A549 (cell line): ENCODE measurements at regions not wholly inside any gene's neighbourhood (a gene's known extent, or its start where the extent isn't known, plus 50 kb on each side); places are given as distances from the start of the nearest gene placed in this dataset.

Experiments used
- ATAC-seq, 2 experiments: fragments of 200-7000 bp in 1 of 2; fragments of >200 bp in 1 of 2; cut with Nextera tagmentation in 1 of 2; cut with Tn5 transposase in 1 of 2; 3 replicates each; pipeline versions ENCODE4 v1.8.0 to v1.9.1; 2018 to 2020; ENCODE audit warnings: mild to moderate bottlenecking in 1 of 2, moderate library complexity in 1 of 2
- CTCF ChIA-PET: fragments of 300-600 bp; sonication (Branson Sonifier 250); formaldehyde crosslinking; extraction: SDS; loops from one replicate; lab custom pipeline; 2021; ENCODE audit warnings: antibody characterized with exemption, inconsistent platforms; lab: Yijun Ruan, JAX
- POLR2A ChIA-PET: fragments of 350-600 bp; formaldehyde crosslinking; extraction: SDS; loops from one replicate; lab custom pipeline; 2021; ENCODE audit warnings: antibody characterized with exemption, inconsistent platforms; lab: Yijun Ruan, JAX
- DNase-seq, 2 experiments: peaks; one replicate each; pipeline versions ENCODE4 v3.0.0 to v3.0.0-alpha.2; 2011 to 2016; ENCODE audit warnings: low read depth in 1 of 2, low spot score in 1 of 2
- FAIRE-seq: peaks from 2 replicates; lab custom pipeline; 2011; peaks lifted over from hg19 to GRCh38; lab: Jason Lieb, UNC
- H3K27ac ChIP-seq, 2 experiments: fragments of >200 bp; sonication (Bioruptor Twin); formaldehyde crosslinking; 3 replicates each; pipeline ENCODE4 v1.5.1; 2016 to 2017
- H3K4me1 ChIP-seq: fragments of >200 bp; sonication (Bioruptor Twin); formaldehyde crosslinking; 3 replicates; pipeline ENCODE4 v1.6.1; 2016
- H3K4me2 ChIP-seq: fragments of >200 bp; sonication (Bioruptor Twin); formaldehyde crosslinking; 3 replicates; pipeline ENCODE4 v1.6.1; 2016
- H3K4me3 ChIP-seq: fragments of >200 bp; sonication (Bioruptor Twin); formaldehyde crosslinking; 3 replicates; pipeline ENCODE4 v1.5.1; 2016
- H3K9me3 ChIP-seq: fragments of >200 bp; sonication (Bioruptor Twin); formaldehyde crosslinking; 3 replicates; pipeline ENCODE4 v1.6.1; 2016
- CBX8 ChIP-seq: fragments of 200-600 bp; sonication (generic); IDR thresholded peaks from 2 replicates; pipeline ENCODE4 v1.6.1; 2016
- CHD2 ChIP-seq: fragments of 150-350 bp; IDR thresholded peaks from 2 replicates; pipeline ENCODE4 v1.6.1; 2014; ENCODE audit warnings: low read length; ENCODE audit not compliant: partially characterized antibody
- CHD4 ChIP-seq: fragments of 200-600 bp; sonication (generic); IDR thresholded peaks from 2 replicates; pipeline ENCODE4 v1.6.1; 2016; ENCODE audit warnings: antibody characterized with exemption, mild to moderate bottlenecking, borderline replicate concordance
- EP300 ChIP-seq, 2 experiments: fragments of >200 bp; sonication (Bioruptor Twin); formaldehyde crosslinking; IDR thresholded peaks; 2 replicates in 1 of 2; 3 replicates in 1 of 2; pipeline ENCODE4 v1.6.1; 2016 to 2017
- ESRRA ChIP-seq: fragments of 150-350 bp; IDR thresholded peaks from 2 replicates; pipeline ENCODE4 v1.6.1; 2014; ENCODE audit warnings: mild to moderate bottlenecking, low read length, borderline replicate concordance
- FOSB ChIP-seq: fragments of 250-450 bp; sonication (Bioruptor Pico); IDR thresholded peaks from 2 replicates; pipeline ENCODE4 v1.5.0; 2020; ENCODE audit warnings: mild to moderate bottlenecking, moderate library complexity
- GATA3 ChIP-seq: IDR thresholded peaks from 2 replicates; pipeline ENCODE4 v1.6.1; 2012; ENCODE audit warnings: borderline replicate concordance
- HDAC2 ChIP-seq: fragments of 200-600 bp; sonication (generic); IDR thresholded peaks from 2 replicates; pipeline ENCODE4 v1.6.1; 2016
- NPAS2 ChIP-seq: fragments of 250-450 bp; sonication (Bioruptor Pico); IDR thresholded peaks from 2 replicates; pipeline ENCODE4 v1.8.0; 2022; ENCODE audit warnings: mild to moderate bottlenecking, moderate library complexity, borderline replicate concordance
- RCOR1 ChIP-seq: fragments of 150-350 bp; IDR thresholded peaks from 2 replicates; pipeline ENCODE4 v1.6.1; 2014; ENCODE audit warnings: antibody characterized with exemption, low read length, low read depth
- RNF2 ChIP-seq: fragments of 200-600 bp; sonication (generic); IDR thresholded peaks from 2 replicates; pipeline ENCODE4 v1.6.1; 2016; ENCODE audit warnings: low read depth, mild to moderate bottlenecking, antibody characterized with exemption, moderate library complexity, borderline replicate concordance
- SREBF2 ChIP-seq: fragments of 450-650 bp; IDR thresholded peaks from 2 replicates; pipeline ENCODE4 v1.6.1; 2014; ENCODE audit warnings: mild to moderate bottlenecking, moderate library complexity
- WGBS: methylation state at CpG from one replicate; pipeline ENCODE4 v1.1.6; 2017; ENCODE audit errors: missing lambda C conversion rate; 5-methylcytosine and 5-hydroxymethylcytosine counted together
- TF ChIP-seq, protein P1 (sequence below): IDR thresholded peaks from 2 replicates; pipeline ENCODE4 v1.6.1; 2012
- TF ChIP-seq, protein P2 (sequence below): fragments of 250-450 bp; sonication (Bioruptor Pico); IDR thresholded peaks from 2 replicates; pipeline ENCODE4 v1.5.0; 2021; ENCODE audit warnings: mild to moderate bottlenecking, moderate library complexity, borderline replicate concordance
- TF ChIP-seq, protein P3 (sequence below): fragments of 450-650 bp; IDR thresholded peaks from 2 replicates; pipeline ENCODE4 v1.6.1; 2014; ENCODE audit warnings: antibody characterized with exemption
- TF ChIP-seq, protein P4 (sequence below): fragments of 250-450 bp; sonication (Bioruptor Pico); IDR thresholded peaks from 2 replicates; pipeline ENCODE4 v1.5.0; 2020; ENCODE audit warnings: low read depth, mild to moderate bottlenecking, moderate library complexity
- TF ChIP-seq, protein P5 (sequence below): fragments of 200-600 bp; sonication (generic); IDR thresholded peaks from 2 replicates; pipeline ENCODE4 v1.6.1; 2016; ENCODE audit warnings: antibody characterized with exemption, mild to moderate bottlenecking, moderate library complexity
- TF ChIP-seq, protein P6 (sequence below): fragments of >200 bp; sonication (Bioruptor Twin); formaldehyde crosslinking; IDR thresholded peaks from 3 replicates; pipeline ENCODE4 v1.5.1; 2016

DNA sequence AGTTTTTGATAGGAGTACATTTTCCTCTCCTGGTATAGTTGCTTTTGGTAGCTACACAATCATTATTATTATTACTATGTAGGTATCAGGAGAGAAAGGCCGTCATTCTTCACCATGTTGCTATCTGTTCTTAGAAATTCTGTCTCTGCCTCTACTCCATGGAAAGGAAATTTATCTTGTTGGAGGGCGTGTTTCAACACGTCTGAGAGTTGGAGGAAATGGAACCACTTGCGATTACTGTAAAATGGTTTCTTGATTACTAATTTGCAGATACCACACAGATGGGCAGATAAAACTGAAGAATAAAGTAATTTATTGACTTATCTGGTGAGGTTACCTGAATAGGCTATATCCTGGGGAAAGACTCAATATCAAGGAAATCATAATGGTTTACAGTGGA lies 488.4 kb downstream of the NR2F2 start:
- Histone ChIP-seq H3K4me2 (no peak overlapping the region), H3K4me3 (no peak overlapping the region), H3K27ac (no peak overlapping the region), H3K4me1 (no peaks in the 10 kb centered on the region), H3K9me3 (no peaks in the 10 kb centered on the region)
- FAIRE-seq (no peak), DNase-seq (no peak), ATAC-seq (no peak)
- CTCF ChIA-PET: interaction anchor here (1.1 kb wide), 1 partner anchor 12 kb away, joined by 3 read pairs; no protein-coding TSS in a partner anchor
- TF ChIP-seq, protein P1, sequence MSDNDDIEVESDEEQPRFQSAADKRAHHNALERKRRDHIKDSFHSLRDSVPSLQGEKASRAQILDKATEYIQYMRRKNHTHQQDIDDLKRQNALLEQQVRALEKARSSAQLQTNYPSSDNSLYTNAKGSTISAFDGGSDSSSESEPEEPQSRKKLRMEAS: no peak
- TF ChIP-seq RCOR1: no peak
- no peak for TF ChIP-seq FOSB (CRISPR knock-in tag)
- no peak for TF ChIP-seq CHD4
- TF ChIP-seq, protein P2, sequence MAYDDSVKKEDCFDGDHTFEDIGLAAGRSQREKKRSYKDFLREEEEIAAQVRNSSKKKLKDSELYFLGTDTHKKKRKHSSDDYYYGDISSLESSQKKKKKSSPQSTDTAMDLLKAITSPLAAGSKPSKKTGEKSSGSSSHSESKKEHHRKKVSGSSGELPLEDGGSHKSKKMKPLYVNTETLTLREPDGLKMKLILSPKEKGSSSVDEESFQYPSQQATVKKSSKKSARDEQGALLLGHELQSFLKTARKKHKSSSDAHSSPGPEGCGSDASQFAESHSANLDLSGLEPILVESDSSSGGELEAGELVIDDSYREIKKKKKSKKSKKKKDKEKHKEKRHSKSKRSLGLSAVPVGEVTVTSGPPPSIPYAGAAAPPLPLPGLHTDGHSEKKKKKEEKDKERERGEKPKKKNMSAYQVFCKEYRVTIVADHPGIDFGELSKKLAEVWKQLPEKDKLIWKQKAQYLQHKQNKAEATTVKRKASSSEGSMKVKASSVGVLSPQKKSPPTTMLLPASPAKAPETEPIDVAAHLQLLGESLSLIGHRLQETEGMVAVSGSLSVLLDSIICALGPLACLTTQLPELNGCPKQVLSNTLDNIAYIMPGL (CRISPR knock-in tag): no peak
- TF ChIP-seq ESRRA: no peak
- TF ChIP-seq, protein P3, sequence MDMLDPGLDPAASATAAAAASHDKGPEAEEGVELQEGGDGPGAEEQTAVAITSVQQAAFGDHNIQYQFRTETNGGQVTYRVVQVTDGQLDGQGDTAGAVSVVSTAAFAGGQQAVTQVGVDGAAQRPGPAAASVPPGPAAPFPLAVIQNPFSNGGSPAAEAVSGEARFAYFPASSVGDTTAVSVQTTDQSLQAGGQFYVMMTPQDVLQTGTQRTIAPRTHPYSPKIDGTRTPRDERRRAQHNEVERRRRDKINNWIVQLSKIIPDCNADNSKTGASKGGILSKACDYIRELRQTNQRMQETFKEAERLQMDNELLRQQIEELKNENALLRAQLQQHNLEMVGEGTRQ: no peak
- TF ChIP-seq, protein P4, sequence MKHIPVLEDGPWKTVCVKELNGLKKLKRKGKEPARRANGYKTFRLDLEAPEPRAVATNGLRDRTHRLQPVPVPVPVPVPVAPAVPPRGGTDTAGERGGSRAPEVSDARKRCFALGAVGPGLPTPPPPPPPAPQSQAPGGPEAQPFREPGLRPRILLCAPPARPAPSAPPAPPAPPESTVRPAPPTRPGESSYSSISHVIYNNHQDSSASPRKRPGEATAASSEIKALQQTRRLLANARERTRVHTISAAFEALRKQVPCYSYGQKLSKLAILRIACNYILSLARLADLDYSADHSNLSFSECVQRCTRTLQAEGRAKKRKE: no peak
- TF ChIP-seq CHD2: no peak
- TF ChIP-seq EP300 (IDR thresholded peaks at IDR 0.05): no peak
- TF ChIP-seq SREBF2: no peak
- no peak for TF ChIP-seq CBX8
- no peak for TF ChIP-seq GATA3
- TF ChIP-seq NPAS2 (CRISPR knock-in tag): no peak
- TF ChIP-seq, protein P5, sequence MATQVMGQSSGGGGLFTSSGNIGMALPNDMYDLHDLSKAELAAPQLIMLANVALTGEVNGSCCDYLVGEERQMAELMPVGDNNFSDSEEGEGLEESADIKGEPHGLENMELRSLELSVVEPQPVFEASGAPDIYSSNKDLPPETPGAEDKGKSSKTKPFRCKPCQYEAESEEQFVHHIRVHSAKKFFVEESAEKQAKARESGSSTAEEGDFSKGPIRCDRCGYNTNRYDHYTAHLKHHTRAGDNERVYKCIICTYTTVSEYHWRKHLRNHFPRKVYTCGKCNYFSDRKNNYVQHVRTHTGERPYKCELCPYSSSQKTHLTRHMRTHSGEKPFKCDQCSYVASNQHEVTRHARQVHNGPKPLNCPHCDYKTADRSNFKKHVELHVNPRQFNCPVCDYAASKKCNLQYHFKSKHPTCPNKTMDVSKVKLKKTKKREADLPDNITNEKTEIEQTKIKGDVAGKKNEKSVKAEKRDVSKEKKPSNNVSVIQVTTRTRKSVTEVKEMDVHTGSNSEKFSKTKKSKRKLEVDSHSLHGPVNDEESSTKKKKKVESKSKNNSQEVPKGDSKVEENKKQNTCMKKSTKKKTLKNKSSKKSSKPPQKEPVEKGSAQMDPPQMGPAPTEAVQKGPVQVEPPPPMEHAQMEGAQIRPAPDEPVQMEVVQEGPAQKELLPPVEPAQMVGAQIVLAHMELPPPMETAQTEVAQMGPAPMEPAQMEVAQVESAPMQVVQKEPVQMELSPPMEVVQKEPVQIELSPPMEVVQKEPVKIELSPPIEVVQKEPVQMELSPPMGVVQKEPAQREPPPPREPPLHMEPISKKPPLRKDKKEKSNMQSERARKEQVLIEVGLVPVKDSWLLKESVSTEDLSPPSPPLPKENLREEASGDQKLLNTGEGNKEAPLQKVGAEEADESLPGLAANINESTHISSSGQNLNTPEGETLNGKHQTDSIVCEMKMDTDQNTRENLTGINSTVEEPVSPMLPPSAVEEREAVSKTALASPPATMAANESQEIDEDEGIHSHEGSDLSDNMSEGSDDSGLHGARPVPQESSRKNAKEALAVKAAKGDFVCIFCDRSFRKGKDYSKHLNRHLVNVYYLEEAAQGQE: no peak
- TF ChIP-seq, protein P6, sequence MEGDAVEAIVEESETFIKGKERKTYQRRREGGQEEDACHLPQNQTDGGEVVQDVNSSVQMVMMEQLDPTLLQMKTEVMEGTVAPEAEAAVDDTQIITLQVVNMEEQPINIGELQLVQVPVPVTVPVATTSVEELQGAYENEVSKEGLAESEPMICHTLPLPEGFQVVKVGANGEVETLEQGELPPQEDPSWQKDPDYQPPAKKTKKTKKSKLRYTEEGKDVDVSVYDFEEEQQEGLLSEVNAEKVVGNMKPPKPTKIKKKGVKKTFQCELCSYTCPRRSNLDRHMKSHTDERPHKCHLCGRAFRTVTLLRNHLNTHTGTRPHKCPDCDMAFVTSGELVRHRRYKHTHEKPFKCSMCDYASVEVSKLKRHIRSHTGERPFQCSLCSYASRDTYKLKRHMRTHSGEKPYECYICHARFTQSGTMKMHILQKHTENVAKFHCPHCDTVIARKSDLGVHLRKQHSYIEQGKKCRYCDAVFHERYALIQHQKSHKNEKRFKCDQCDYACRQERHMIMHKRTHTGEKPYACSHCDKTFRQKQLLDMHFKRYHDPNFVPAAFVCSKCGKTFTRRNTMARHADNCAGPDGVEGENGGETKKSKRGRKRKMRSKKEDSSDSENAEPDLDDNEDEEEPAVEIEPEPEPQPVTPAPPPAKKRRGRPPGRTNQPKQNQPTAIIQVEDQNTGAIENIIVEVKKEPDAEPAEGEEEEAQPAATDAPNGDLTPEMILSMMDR: no peak
- no peak for TF ChIP-seq HDAC2
- TF ChIP-seq RNF2: no peak
- WGBS: 2% methylated on average over 4 of the region's 4 CpGs
- POLR2A ChIA-PET: no interaction called here
